MM.1S (cell line): ENCODE measurements at regions not wholly inside any gene's neighbourhood (a gene's known extent, or its start where the extent isn't known, plus 50 kb on each side); places are given as distances from the start of the nearest gene placed in this dataset.
"Not testable (repeated sequence)": the region's sequence is repeated elsewhere in the genome, so short reads cannot be mapped to it uniquely, and the experiment has no call there.

Experiments used
- DNase-seq: peaks from one replicate; pipeline ENCODE4 v3.0.0-alpha.2; 2015
- H2AFZ ChIP-seq: fragments of 300-600 bp; sonication (generic); 2 replicates; pipeline ENCODE4 v1.6.0; 2016; ENCODE audit warnings: antibody characterized with exemption, low read length
- H3F3A ChIP-seq: fragments of 300-600 bp; sonication (generic); 2 replicates; pipeline ENCODE4 v1.6.1; 2016; ENCODE audit warnings: mild to moderate bottlenecking, antibody characterized with exemption, low read length, moderate library complexity, mixed read lengths; ENCODE audit not compliant: insufficient read depth
- H3K27ac ChIP-seq: fragments of 300-600 bp; sonication (generic); 2 replicates; pipeline ENCODE4 v1.5.1; 2016; ENCODE audit warnings: mild to moderate bottlenecking, low read length
- H3K27me3 ChIP-seq: fragments of 300-600 bp; sonication (generic); replicated peaks from 2 replicates; pipeline ENCODE4 v1.6.0; 2016; ENCODE audit warnings: low read length; ENCODE audit not compliant: insufficient read depth
- H3K36me3 ChIP-seq: fragments of 300-600 bp; sonication (generic); replicated peaks from 2 replicates; pipeline ENCODE4 v1.6.1; 2016; ENCODE audit warnings: mild to moderate bottlenecking, low read length, mixed read lengths; ENCODE audit not compliant: insufficient read depth
- H3K4me1 ChIP-seq: fragments of 300-600 bp; sonication (generic); 2 replicates; pipeline ENCODE4 v1.6.1; 2016; ENCODE audit warnings: low read length, mixed read lengths
- H3K4me2 ChIP-seq: fragments of 300-600 bp; sonication (generic); 2 replicates; pipeline ENCODE4 v1.6.0; 2016; ENCODE audit warnings: low read depth, low read length
- H3K4me3 ChIP-seq: fragments of 300-600 bp; sonication (generic); 2 replicates; pipeline ENCODE4 v1.5.1; 2016; ENCODE audit warnings: low read length, mixed read lengths
- H3K79me2 ChIP-seq: fragments of 300-600 bp; sonication (generic); 2 replicates; pipeline ENCODE4 v1.6.1; 2016; ENCODE audit warnings: mixed run types, low read length, mixed read lengths
- H3K9ac ChIP-seq: fragments of 300-600 bp; sonication (generic); 2 replicates; pipeline ENCODE4 v1.6.1; 2016; ENCODE audit warnings: low read length, mixed read lengths
- H3K9me2 ChIP-seq: fragments of 300-600 bp; sonication (generic); replicated peaks from 2 replicates; pipeline ENCODE4 v1.6.1; 2016; ENCODE audit warnings: mild to moderate bottlenecking, low read length, mixed read lengths; ENCODE audit not compliant: insufficient read depth
- H3K9me3 ChIP-seq: fragments of 300-600 bp; sonication (generic); replicated peaks from 2 replicates; pipeline ENCODE4 v1.6.1; 2016; ENCODE audit warnings: mild to moderate bottlenecking, low read length, mixed read lengths; ENCODE audit not compliant: insufficient read depth
- H4K20me1 ChIP-seq: fragments of 300-600 bp; sonication (generic); 2 replicates; pipeline ENCODE4 v1.6.1; 2016; ENCODE audit warnings: mild to moderate bottlenecking, low read length, moderate library complexity, mixed read lengths; ENCODE audit not compliant: insufficient read depth
- CTCF ChIP-seq: fragments of 300-600 bp; sonication (generic); IDR thresholded peaks from 2 replicates; pipeline ENCODE4 v1.5.1; 2016; ENCODE audit warnings: antibody characterized with exemption, low read length, mixed read lengths
- EZH2 ChIP-seq: fragments of 300-600 bp; sonication (generic); optimal IDR thresholded peaks from 2 replicates; pipeline ENCODE3; 2017; ENCODE audit warnings: low read depth, mild to moderate bottlenecking, antibody characterized with exemption, low read length, mixed read lengths
- EZH2phosphoT487 ChIP-seq: fragments of 300-600 bp; sonication (generic); IDR thresholded peaks from 2 replicates; pipeline ENCODE4 v1.6.1; 2018; ENCODE audit warnings: antibody characterized with exemption, low read length

- no peak overlapping the region for H3K27ac ChIP-seq
- H3K9me2 ChIP-seq: no peaks in the 10 kb centered on the region
- H3F3A ChIP-seq: no peaks in the 10 kb centered on the region
- no peak overlapping the region for H3K4me2 ChIP-seq
- DNase-seq: no peak
- no peak overlapping the region for H3K4me3 ChIP-seq
- no peaks in the 10 kb centered on the region for H4K20me1 ChIP-seq
- no peaks in the 10 kb centered on the region for H3K36me3 ChIP-seq
- H3K9ac ChIP-seq: no peak overlapping the region
- H2AFZ ChIP-seq: no peak overlapping the region
- no peaks in the 10 kb centered on the region for H3K79me2 ChIP-seq
- 0 out of 2 replicates have a peak, but pooled peaks cover 5% of the 10 kb centered on the region for H3K4me1 ChIP-seq
- no peak for TF ChIP-seq CTCF
- TF ChIP-seq EZH2phosphoT487: no peak
- TF ChIP-seq EZH2: no peak
- H3K9me3 ChIP-seq: no peaks in the 10 kb centered on the region
- no peaks in the 10 kb centered on the region for H3K27me3 ChIP-seq
Measured at GRCh38 chr1:60875138-60875537, 207.2 kb upstream of the NFIA start.

DNA sequence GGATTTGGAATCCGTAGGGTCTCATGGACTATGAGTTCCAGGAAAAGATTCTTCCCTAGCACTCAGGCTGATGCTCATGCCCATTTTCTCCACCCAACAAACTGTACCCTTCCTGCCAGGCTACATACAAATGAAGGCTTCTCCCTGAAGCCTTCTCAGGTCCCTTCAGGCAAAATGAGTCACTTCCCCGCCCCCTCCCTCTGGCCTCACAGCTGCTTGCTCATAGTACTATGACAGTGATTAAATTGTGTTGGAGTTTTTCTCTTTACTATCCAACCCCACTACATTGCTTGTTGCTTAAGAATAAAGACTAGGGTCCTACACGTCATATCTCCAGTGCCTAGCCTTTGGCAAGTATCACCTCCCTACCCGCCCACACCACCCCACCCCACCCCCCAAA, 207.6 kb upstream of the NFIA start:
- Histone ChIP-seq H3K36me3 (no peaks in the 10 kb centered on the region), H3K9me2 (no peaks in the 10 kb centered on the region), H3K27ac (no peak overlapping the region), H3K79me2 (no peaks in the 10 kb centered on the region), H4K20me1 (no peaks in the 10 kb centered on the region), H3K4me3 (no peak overlapping the region), H3F3A (no peaks in the 10 kb centered on the region), H3K4me1 (0 out of 2 replicates have a peak, but pooled peaks cover 5% of the 10 kb centered on the region), H3K27me3 (no peaks in the 10 kb centered on the region), H2AFZ (no peak overlapping the region), H3K9ac (no peak overlapping the region), H3K4me2 (no peak overlapping the region), H3K9me3 (no peaks in the 10 kb centered on the region)
- no peak for DNase-seq
- TF ChIP-seq CTCF: no peak
- TF ChIP-seq EZH2: no peak
- TF ChIP-seq EZH2phosphoT487: no peak

DNA sequence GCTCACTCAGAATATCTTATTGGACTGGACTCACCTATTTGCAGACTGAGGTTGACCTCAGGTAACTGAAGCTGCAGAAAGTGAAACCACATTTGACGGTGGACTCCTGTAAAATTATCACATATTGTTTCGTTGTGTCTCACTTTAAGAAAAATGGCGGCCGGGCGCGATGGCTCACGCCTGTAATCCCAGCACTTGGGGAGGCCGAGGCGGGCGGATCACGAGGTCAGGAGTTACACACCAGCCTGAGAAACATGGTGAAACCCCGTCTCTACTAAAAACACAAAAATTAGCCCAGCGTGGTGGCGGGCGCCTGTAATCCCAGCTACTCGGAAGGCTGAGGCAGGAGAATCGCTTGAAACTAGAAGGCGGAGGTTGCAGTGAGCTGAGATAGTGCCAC, 209.0 kb upstream of the NFIA start:
- H3K9me3 ChIP-seq, H3K79me2 ChIP-seq, H3K9ac ChIP-seq, H3K4me2 ChIP-seq, H4K20me1 ChIP-seq, H3K36me3 ChIP-seq, H3K9me2 ChIP-seq, H3K4me3 ChIP-seq, H3F3A ChIP-seq, H3K27ac ChIP-seq, H2AFZ ChIP-seq, H3K4me1 ChIP-seq, H3K27me3 ChIP-seq, DNase-seq: not testable (repeated sequence)

DNA sequence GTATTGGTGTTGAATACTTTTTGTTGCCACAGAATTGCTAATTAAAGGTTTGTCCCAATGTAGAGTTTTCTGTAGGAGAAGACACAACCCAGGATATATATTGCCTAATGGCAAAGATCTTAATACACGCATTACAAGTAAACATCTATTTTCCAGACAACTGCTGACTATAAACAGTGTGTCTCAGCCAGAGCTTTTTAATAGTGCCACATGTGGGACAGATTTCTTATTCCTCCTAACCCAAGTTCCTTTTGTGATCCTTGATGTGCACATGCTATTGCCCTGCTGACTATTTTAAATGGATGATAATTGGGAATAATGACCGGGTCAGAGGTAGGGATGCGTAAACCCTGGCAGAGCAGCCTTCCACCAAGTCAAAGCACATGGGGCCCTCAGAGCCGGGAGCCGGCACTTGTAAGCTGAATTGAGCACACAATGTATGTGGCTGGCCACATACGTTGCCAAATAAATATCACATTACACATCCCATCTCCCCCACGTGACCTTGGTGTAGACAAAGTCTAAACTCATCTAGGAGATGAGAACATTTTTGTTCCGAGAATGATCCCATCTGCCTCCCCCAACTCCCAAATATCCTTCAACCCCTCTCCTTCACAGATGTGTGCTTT, 209.8 kb upstream of the NFIA start:
- Histone ChIP-seq H3K9me2 (no peaks in the 10 kb centered on the region), H3K4me1 (0 out of 2 replicates have a peak, but pooled peaks cover 5% of the 10 kb centered on the region), H3K79me2 (no peaks in the 10 kb centered on the region), H3K9ac (no peak overlapping the region), H3K4me3 (no peak overlapping the region), H3K27ac (no peak overlapping the region), H3K36me3 (no peaks in the 10 kb centered on the region), H3F3A (no peaks in the 10 kb centered on the region), H3K27me3 (no peaks in the 10 kb centered on the region), H4K20me1 (no peaks in the 10 kb centered on the region), H3K9me3 (no peaks in the 10 kb centered on the region), H2AFZ (no peak overlapping the region), H3K4me2 (no peak overlapping the region)
- TF ChIP-seq EZH2: no peak
- no peak for TF ChIP-seq CTCF
- TF ChIP-seq EZH2phosphoT487: no peak
- DNase-seq: no peak
